ENCODE measurements at regions not wholly inside any gene's neighbourhood (a gene's known extent, or its start where the extent isn't known, plus 50 kb on each side); places are given as distances from the start of the nearest gene placed in this dataset.

DNA sequence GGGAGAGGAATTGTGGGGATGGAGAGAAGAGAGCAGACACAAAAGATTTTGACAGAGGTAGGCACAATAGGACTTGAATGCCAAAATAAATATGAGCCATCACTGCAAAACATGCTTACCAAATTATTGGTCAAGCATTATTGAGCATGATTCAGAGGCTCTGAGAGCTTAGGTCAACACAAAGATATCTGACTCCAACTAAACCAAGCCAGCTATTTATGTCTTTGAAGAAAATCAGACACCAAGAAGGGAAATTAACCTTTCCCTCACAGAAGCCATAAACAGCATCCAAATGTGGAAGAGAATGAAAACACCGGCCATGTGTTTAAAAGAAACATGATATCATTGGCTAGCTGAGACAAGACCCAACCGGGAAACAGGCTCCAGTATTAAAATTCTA, 323.2 kb downstream of the RAB28 start:
- Histone ChIP-seq H3K4me3 (no peak overlapping the region), H3K27ac (no peak overlapping the region), H3K9me3 (no peaks in the 10 kb centered on the region), H3K27me3 (ENCODE audit: low read depth) (no peaks in the 10 kb centered on the region), H3K4me1 (no peaks in the 10 kb centered on the region), H3K36me3 (no peaks in the 10 kb centered on the region)
- TF ChIP-seq, protein P1, sequence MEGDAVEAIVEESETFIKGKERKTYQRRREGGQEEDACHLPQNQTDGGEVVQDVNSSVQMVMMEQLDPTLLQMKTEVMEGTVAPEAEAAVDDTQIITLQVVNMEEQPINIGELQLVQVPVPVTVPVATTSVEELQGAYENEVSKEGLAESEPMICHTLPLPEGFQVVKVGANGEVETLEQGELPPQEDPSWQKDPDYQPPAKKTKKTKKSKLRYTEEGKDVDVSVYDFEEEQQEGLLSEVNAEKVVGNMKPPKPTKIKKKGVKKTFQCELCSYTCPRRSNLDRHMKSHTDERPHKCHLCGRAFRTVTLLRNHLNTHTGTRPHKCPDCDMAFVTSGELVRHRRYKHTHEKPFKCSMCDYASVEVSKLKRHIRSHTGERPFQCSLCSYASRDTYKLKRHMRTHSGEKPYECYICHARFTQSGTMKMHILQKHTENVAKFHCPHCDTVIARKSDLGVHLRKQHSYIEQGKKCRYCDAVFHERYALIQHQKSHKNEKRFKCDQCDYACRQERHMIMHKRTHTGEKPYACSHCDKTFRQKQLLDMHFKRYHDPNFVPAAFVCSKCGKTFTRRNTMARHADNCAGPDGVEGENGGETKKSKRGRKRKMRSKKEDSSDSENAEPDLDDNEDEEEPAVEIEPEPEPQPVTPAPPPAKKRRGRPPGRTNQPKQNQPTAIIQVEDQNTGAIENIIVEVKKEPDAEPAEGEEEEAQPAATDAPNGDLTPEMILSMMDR (IDR thresholded peaks at IDR 0.05), result no peak
- ATAC-seq, result no peak
- intact Hi-C loops (cut with DNase I), result no loop called here
- DNase-seq, result no peak

DNA sequence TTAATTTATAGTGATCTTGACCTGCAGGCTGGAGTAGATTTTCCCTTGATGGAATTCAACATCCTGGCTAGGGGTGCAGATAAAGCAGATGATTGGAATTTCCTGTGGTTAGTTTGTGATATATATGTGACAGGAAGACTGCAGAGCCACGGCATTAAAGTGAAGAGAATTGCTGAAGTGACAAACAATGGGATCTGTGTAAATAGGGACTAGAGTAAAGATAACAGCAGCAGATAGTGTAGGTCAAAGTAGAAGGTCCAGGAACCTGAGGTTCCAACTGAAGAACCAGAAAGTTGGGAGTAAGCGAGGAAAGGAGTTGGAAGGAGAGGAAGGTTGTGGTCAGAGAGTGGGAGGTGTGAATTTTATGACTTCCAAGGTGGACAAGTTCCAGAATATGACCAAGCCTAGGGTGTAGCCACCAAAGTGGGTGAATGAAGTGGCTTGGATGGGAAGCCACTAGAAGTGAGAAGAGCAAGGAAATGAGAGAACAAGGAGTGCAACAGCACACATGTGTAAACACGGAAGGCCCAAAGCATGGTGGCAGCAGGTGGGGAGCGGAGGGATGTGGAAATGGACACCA, 325.0 kb downstream of the RAB28 start:
- ATAC-seq, result no peak
- intact Hi-C loops (cut with DNase I), result no loop called here

DNA sequence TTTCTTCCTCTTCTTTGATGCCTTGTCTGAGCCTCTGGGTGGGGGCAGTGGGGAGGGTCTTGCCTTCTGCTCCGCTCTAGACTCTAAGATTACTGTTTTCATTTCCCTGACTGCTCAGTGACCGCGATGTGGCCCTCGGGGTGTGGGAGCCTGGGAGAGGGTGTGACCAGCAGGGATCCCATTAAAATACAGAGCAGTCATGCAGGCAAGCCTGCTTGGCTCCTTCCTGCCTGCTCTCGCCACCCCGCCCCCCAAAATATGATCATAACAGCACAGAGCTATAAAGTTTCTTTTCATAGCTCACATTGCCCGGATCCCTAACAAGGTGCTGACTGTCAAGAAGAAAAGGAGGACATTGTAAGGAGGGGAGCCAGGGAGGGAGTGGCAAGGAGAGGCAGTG, 332.9 kb downstream of the RAB28 start:
- H3K4me3 ChIP-seq, result no peak overlapping the region
- intact Hi-C loops (cut with DNase I), result no loop called here
- H3K4me1 ChIP-seq, result no peaks in the 10 kb centered on the region
- H3K9me3 ChIP-seq, result no peaks in the 10 kb centered on the region
- ATAC-seq, result no peak
- DNase-seq, result no peak
- no peak overlapping the region for H3K27ac ChIP-seq
- H3K36me3 ChIP-seq, result no peaks in the 10 kb centered on the region
- no peaks in the 10 kb centered on the region for H3K27me3 ChIP-seq (ENCODE audit: low read depth)
- TF ChIP-seq, protein P1 (IDR thresholded peaks at IDR 0.05), result no peak

More for the DNA sequence above, 325.0 kb downstream of the RAB28 start:
- H3K9me3 ChIP-seq, result no peaks in the 10 kb centered on the region
- no peaks in the 10 kb centered on the region for H3K27me3 ChIP-seq (ENCODE audit: low read depth)
- no peak for DNase-seq
- H3K36me3 ChIP-seq, result no peaks in the 10 kb centered on the region
- H3K4me3 ChIP-seq, result no peak overlapping the region
- H3K4me1 ChIP-seq, result no peaks in the 10 kb centered on the region
- H3K27ac ChIP-seq, result no peak overlapping the region
- TF ChIP-seq, protein P1 (IDR thresholded peaks at IDR 0.05), result no peak

DNA sequence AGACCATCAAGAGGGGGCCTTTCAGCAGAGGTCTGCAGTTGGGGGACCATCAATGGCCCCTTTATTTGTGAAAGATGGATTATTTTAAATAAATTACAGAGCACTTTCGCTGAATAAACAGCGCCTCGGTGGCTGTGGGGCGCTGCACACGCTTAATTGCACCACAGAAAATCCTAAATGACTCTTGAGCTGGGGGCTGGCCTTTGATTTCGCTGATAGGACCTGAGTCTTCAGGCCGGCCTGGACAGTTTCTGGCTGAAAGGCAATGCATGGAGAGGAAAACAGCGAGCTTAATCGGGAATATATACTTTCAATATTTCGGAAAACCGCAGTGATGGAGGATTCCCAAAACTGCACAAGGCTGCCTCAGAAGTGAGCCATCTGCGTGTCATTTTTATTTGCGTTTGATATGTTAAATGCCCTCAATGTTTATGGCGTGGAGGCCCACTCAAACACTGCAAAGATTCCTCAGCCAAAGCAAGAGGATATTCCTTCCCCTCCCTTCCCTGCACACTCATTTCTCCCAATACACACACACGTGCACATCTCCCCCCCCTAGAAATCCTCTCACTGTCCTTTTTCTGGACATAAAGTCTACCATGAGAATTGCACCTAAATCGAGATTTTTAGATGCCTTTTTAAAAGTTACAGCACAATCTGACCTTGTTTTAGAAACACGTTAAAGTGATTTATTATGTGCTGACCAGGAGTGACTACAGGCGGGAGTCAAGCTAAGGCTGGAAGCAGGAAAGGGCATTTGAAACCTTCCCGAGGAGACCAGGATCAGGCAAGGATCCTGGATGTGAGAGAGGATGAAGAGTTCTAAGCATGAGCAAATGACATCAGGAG, 340.7 kb downstream of the RAB28 start:
- no peaks in the 10 kb centered on the region for H3K4me1 ChIP-seq
- H3K36me3 ChIP-seq, result no peaks in the 10 kb centered on the region
- no peak overlapping the region for H3K4me3 ChIP-seq
- H3K9me3 ChIP-seq, result no peaks in the 10 kb centered on the region
- no peak overlapping the region for H3K27ac ChIP-seq
- H3K27me3 ChIP-seq (ENCODE audit: low read depth), result no peaks in the 10 kb centered on the region
- DNase-seq, result no peak
- TF ChIP-seq, protein P1 (IDR thresholded peaks at IDR 0.05), result no peak
- ATAC-seq, result no peak
- intact Hi-C loops (cut with DNase I), result no loop called here

DNA sequence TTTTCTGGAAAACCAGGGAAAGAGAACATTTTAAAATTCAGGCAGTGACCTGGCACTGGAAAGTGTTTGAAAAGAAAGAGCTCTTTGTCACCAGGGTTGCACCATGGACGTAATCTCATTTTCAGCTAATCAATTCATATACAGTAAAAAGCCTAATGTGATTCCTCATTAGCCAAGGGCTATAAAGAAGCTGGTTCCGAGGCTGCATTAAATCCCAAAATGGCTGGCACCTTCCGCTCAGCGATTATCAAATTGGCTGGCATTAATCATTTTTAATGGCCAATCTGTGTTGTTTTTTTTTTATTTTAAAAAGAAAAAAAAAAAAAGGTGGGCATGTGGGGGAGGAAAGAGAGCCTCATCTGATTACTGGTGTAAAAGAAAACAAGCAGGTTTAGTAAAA, 341.4 kb downstream of the RAB28 start:
- ATAC-seq (no peak), DNase-seq (no peak)
- H3K9me3 ChIP-seq, result no peaks in the 10 kb centered on the region
- H3K27ac ChIP-seq, result no peak overlapping the region
- no peaks in the 10 kb centered on the region for H3K27me3 ChIP-seq (ENCODE audit: low read depth)
- TF ChIP-seq, protein P1 (IDR thresholded peaks at IDR 0.05), result no peak
- no peaks in the 10 kb centered on the region for H3K4me1 ChIP-seq
- intact Hi-C loops (cut with DNase I), result no loop called here
- H3K36me3 ChIP-seq, result no peaks in the 10 kb centered on the region
- no peak overlapping the region for H3K4me3 ChIP-seq

All from lower lobe of right lung (tissue), 2 donors.